IMR-90 (cell line): ENCODE measurements at regions not wholly inside any gene's neighbourhood (a gene's known extent, or its start where the extent isn't known, plus 50 kb on each side); places are given as distances from the start of the nearest gene placed in this dataset.

Source experiments
- ATAC-seq: fragments of 200-7000 bp; cut with Tn5 transposase; 2 replicates; pipeline ENCODE4 v1.9.1; 2020; ENCODE audit warnings: low read depth, mild to moderate bottlenecking, moderate library complexity
- BruUV-seq: library from RNA; stranded (reverse); fragments of 400-500 nt; replicated peaks from 2 replicates; lab custom pipeline; 2021; lab: Mats Ljungman, UMichigan
- CTCF ChIA-PET: fragments of 300-600 bp; formaldehyde crosslinking; extraction: SDS; loops from one replicate; lab custom pipeline; 2021; ENCODE audit warnings: antibody characterized with exemption; lab: Yijun Ruan, JAX
- POLR2A ChIA-PET: fragments of 300-600 bp; sonication (Branson Sonifier 250); formaldehyde crosslinking; loops from one replicate; lab custom pipeline; 2022; ENCODE audit warnings: antibody characterized with exemption; ENCODE audit not compliant: unreplicated experiment; lab: Charles Lee
- DNase-seq: peaks from one replicate; pipeline ENCODE4 v3.0.0; 2013
- H2AFZ ChIP-seq: replicated peaks from 2 replicates; pipeline ENCODE3; 2013; ENCODE audit warnings: low read length, mild to moderate bottlenecking; ENCODE audit not compliant: poor library complexity
- H2AK5ac ChIP-seq: 2 replicates; pipeline ENCODE4 v1.6.1; 2013; ENCODE audit warnings: low read depth, low read length, inconsistent platforms
- H2AK9ac ChIP-seq: replicated peaks from 2 replicates; pipeline ENCODE3; 2013; ENCODE audit warnings: mild to moderate bottlenecking, low read depth, low read length, moderate library complexity; ENCODE audit not compliant: poor library complexity
- H2BK120ac ChIP-seq: 2 replicates; pipeline ENCODE4 v1.6.1; 2013; ENCODE audit warnings: low read depth, low read length, inconsistent platforms
- H2BK15ac ChIP-seq: 3 replicates; pipeline ENCODE4 v1.6.1; 2013; ENCODE audit warnings: low read depth, low read length, inconsistent platforms
- H2BK20ac ChIP-seq: 2 replicates; pipeline ENCODE4 v1.6.1; 2013; ENCODE audit warnings: low read depth, mild to moderate bottlenecking, inconsistent platforms, low read length, moderate library complexity
- H2BK5ac ChIP-seq: 2 replicates; pipeline ENCODE4 v1.6.1; 2013; ENCODE audit warnings: mild to moderate bottlenecking, low read depth, low read length, inconsistent platforms; ENCODE audit not compliant: poor library complexity, severe bottlenecking
- H3K14ac ChIP-seq: replicated peaks from 2 replicates; pipeline ENCODE4 v1.6.1; 2013; ENCODE audit warnings: low read depth, low read length, inconsistent platforms
- H3K18ac ChIP-seq: 2 replicates; pipeline ENCODE4 v1.6.1; 2013; ENCODE audit warnings: low read depth, low read length, control low read depth
- H3K23ac ChIP-seq: 2 replicates; pipeline ENCODE4 v1.6.1; 2013; ENCODE audit warnings: low read depth, low read length, inconsistent platforms
- H3K27ac ChIP-seq: 2 replicates; pipeline ENCODE4 v1.5.1; 2013; ENCODE audit warnings: mild to moderate bottlenecking, control low read depth, low read length; ENCODE audit not compliant: insufficient read depth
- H3K27me3 ChIP-seq: 2 replicates; pipeline ENCODE4 v1.6.1; 2013; ENCODE audit warnings: low read length; ENCODE audit not compliant: control insufficient read depth, insufficient read depth
- H3K36me3 ChIP-seq: 2 replicates; pipeline ENCODE4 v1.6.1; 2013; ENCODE audit warnings: low read length, mixed read lengths; ENCODE audit not compliant: control insufficient read depth, insufficient read depth
- H3K4ac ChIP-seq: 2 replicates; pipeline ENCODE4 v1.6.1; 2013; ENCODE audit warnings: low read depth, low read length, inconsistent platforms
- H3K4me1 ChIP-seq: 2 replicates; pipeline ENCODE4 v1.6.1; 2013; ENCODE audit warnings: low read length, mixed read lengths; ENCODE audit not compliant: control insufficient read depth, insufficient read depth
- H3K4me2 ChIP-seq: 2 replicates; pipeline ENCODE4 v1.6.1; 2013; ENCODE audit warnings: low read depth, mild to moderate bottlenecking, control low read depth, low read length, moderate library complexity
- H3K4me3 ChIP-seq: 2 replicates; pipeline ENCODE4 v1.5.1; 2013; ENCODE audit warnings: low read depth, mild to moderate bottlenecking, control low read depth, low read length, moderate library complexity; ENCODE audit not compliant: insufficient read depth
- H3K56ac ChIP-seq: 2 replicates; pipeline ENCODE4 v1.6.1; 2013; ENCODE audit warnings: low read length, inconsistent platforms; ENCODE audit not compliant: insufficient read depth; ENCODE audit errors: extremely low read depth
- H3K79me1 ChIP-seq, 2 experiments: 2 replicates each; pipeline ENCODE4 v1.6.1; 2013; ENCODE audit warnings: low read length in 2 of 2, inconsistent platforms in 1 of 2, low read depth in 1 of 2
- H3K9ac ChIP-seq: 2 replicates; pipeline ENCODE4 v1.6.1; 2013; ENCODE audit warnings: low read depth, low read length, control low read depth
- H3K9me1 ChIP-seq: 2 replicates; pipeline ENCODE4 v1.6.1; 2013; ENCODE audit warnings: low read length, inconsistent platforms; ENCODE audit not compliant: insufficient read depth
- H3K9me3 ChIP-seq: 2 replicates; pipeline ENCODE4 v1.6.1; 2013; ENCODE audit warnings: low read length; ENCODE audit not compliant: control insufficient read depth, insufficient read depth
- H4K20me1 ChIP-seq: 2 replicates; pipeline ENCODE4 v1.6.1; 2013; ENCODE audit warnings: low read length, inconsistent platforms; ENCODE audit not compliant: insufficient read depth
- H4K5ac ChIP-seq: 2 replicates; pipeline ENCODE4 v1.6.1; 2013; ENCODE audit warnings: mild to moderate bottlenecking, low read depth, low read length, control low read depth
- H4K8ac ChIP-seq, 2 experiments: 2 replicates each; pipeline ENCODE4 v1.6.1; 2013; ENCODE audit warnings: low read depth in 2 of 2, low read length in 2 of 2, control low read depth in 1 of 2, inconsistent platforms in 1 of 2
- H4K91ac ChIP-seq: 2 replicates; pipeline ENCODE4 v1.6.1; 2013; ENCODE audit warnings: low read depth, low read length, inconsistent platforms; ENCODE audit not compliant: insufficient read depth
- BHLHE40 ChIP-seq: fragments of 150-350 bp; IDR thresholded peaks from 2 replicates; pipeline ENCODE4 v1.6.1; 2016; ENCODE audit warnings: mild to moderate bottlenecking, low read depth, low read length
- CEBPB ChIP-seq: IDR thresholded peaks from 2 replicates; pipeline ENCODE4 v1.6.1; 2012; ENCODE audit warnings: low read depth, low read length, improper control_type of control experiment
- CHD1 ChIP-seq: IDR thresholded peaks from 2 replicates; pipeline ENCODE4 v1.6.1; 2012; ENCODE audit warnings: low read depth, low read length, improper control_type of control experiment
- ELK1 ChIP-seq: fragments of 150-350 bp; IDR thresholded peaks from 2 replicates; pipeline ENCODE4 v1.6.1; 2016; ENCODE audit warnings: low read depth, mild to moderate bottlenecking, low read length, moderate library complexity, borderline replicate concordance
- FOS ChIP-seq: fragments of 150-350 bp; IDR thresholded peaks from 2 replicates; pipeline ENCODE4 v1.6.1; 2016; ENCODE audit warnings: low read depth, low read length
- MAZ ChIP-seq: IDR thresholded peaks from 2 replicates; pipeline ENCODE4 v1.6.1; 2012; ENCODE audit warnings: low read depth, mild to moderate bottlenecking, low read length, improper control_type of control experiment, moderate library complexity, borderline replicate concordance
- RAD21 ChIP-seq: IDR thresholded peaks from 2 replicates; pipeline ENCODE4 v1.6.1; 2012; ENCODE audit warnings: low read length, improper control_type of control experiment
- RCOR1 ChIP-seq: IDR thresholded peaks from 2 replicates; pipeline ENCODE4 v1.6.1; 2012; ENCODE audit warnings: mild to moderate bottlenecking, low read length, improper control_type of control experiment; ENCODE audit not compliant: insufficient replicate concordance
- USF2 ChIP-seq: fragments of 150-350 bp; IDR thresholded peaks from 2 replicates; pipeline ENCODE4 v1.6.1; 2017; ENCODE audit warnings: mild to moderate bottlenecking, antibody characterized with exemption, low read length, low read depth
- WGBS, 2 experiments: methylation state at CpG; one replicate each; pipeline versions ENCODE4 v1.1.5 to v1.1.7; 2013; ENCODE audit warnings: missing lambda C conversion rate in 2 of 2; ENCODE audit not compliant: insufficient read length in 1 of 2; ENCODE audit errors: extremely low coverage in 2 of 2; 5-methylcytosine and 5-hydroxymethylcytosine counted together
- dilution Hi-C: fragments of 300-500 bp; cut with HindIII; formaldehyde crosslinking; loops from one replicate; pipeline ENCODE4 v1.14.3; 2018; ENCODE audit warnings: low sequenced_read_pairs; ENCODE audit not compliant: unreplicated experiment
- in situ Hi-C: fragments of 300-500 bp; cut with MboI; formaldehyde crosslinking; loops from 3 replicates; pipeline ENCODE4 v1.14.3; 2019; ENCODE audit warnings: low sequenced_read_pairs, inconsistent platforms, mixed read lengths
- intact Hi-C: fragments of 100-400 bp; cut with micrococcal nuclease; formaldehyde crosslinking; loops from 2 replicates; pipeline ENCODE4 v1.10.0; 2022
- TF ChIP-seq, protein P1 (sequence below): conservative IDR thresholded peaks from 2 replicates; pipeline ENCODE4 v1.5.1; 2012; ENCODE audit warnings: mild to moderate bottlenecking, low read depth, low read length, improper control_type of control experiment

DNA sequence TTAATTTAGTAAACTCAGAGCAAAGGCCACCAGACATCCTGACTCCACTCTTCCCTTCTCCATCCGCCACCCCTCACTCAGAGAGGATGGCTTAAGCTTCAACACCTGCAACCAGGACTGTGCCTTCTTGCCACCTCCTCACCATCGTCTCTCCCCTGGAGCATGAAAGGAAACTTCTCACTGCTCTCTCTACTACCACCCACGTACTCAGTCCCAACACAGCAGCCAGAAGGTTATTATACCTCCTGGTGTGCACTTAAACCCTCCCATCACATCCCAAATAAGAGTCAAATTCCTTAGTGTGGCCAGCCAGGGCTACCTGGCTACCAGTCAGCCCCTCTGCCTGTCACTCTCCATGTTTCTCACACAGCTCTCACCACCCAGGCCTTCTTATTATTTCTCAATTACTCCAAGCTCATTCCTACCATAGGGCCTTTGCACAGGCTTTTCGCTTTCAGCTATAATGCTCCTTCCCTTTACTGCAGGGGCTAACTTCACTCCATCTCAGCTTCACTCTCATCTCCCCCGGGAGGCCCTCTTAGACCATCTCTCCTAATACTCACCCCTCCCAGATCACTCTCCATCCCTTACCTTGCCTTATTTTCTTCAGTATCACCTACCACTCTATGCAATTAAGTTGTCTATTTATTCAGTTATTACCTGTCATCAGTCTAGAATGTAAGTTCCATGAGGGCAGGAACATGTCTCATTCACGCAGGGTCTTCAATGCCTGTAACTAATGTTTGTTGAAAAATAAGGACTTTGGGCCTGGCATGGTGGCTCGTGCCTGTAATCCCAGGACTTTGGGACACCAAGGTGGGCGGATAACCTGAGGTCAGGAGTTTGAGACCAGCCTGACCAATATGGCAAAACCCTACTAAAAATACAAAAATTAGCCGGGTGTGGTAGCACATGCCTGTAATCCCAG is 137.5 kb downstream of the TOMM20 start:
- no peaks in the 10 kb centered on the region for H4K20me1 ChIP-seq
- H3K4me1 ChIP-seq = peaks cover 17% of the 10 kb centered on the region
- H4K8ac ChIP-seq = no peak overlapping the region
- peak overlapping the region; percentile 33 for H2AK9ac ChIP-seq
- H2BK5ac ChIP-seq = no peak overlapping the region
- H3K79me1 ChIP-seq = no peaks in the 10 kb centered on the region
- H3K4me2 ChIP-seq = no peak overlapping the region
- no peak overlapping the region for H3K27ac ChIP-seq
- no peak overlapping the region; the same call in 1 of the 2 replicates for H3K18ac ChIP-seq
- no peak overlapping the region for H3K56ac ChIP-seq
- no peak for ATAC-seq
- 93% methylated on average over 7 of the region's 9 CpGs; no CpG with 5 or more reads in 1 of the 2 experiments for WGBS, 2 experiments
- H4K5ac ChIP-seq = no peak overlapping the region
- H2BK15ac ChIP-seq = 0 out of 3 replicates have a peak overlapping the region, but pooled peaks have one; percentile 63
- 0 out of 2 replicates have a peak overlapping the region, but pooled peaks have one; percentile 52 for H4K91ac ChIP-seq
- peak overlapping the region; percentile 49 for H2BK120ac ChIP-seq
- TF ChIP-seq RCOR1 = no peak
- TF ChIP-seq CHD1 = no peak
- TF ChIP-seq, protein P1, sequence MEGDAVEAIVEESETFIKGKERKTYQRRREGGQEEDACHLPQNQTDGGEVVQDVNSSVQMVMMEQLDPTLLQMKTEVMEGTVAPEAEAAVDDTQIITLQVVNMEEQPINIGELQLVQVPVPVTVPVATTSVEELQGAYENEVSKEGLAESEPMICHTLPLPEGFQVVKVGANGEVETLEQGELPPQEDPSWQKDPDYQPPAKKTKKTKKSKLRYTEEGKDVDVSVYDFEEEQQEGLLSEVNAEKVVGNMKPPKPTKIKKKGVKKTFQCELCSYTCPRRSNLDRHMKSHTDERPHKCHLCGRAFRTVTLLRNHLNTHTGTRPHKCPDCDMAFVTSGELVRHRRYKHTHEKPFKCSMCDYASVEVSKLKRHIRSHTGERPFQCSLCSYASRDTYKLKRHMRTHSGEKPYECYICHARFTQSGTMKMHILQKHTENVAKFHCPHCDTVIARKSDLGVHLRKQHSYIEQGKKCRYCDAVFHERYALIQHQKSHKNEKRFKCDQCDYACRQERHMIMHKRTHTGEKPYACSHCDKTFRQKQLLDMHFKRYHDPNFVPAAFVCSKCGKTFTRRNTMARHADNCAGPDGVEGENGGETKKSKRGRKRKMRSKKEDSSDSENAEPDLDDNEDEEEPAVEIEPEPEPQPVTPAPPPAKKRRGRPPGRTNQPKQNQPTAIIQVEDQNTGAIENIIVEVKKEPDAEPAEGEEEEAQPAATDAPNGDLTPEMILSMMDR = no peak
- no peak for TF ChIP-seq BHLHE40
- no peak for TF ChIP-seq USF2
- no peak for TF ChIP-seq CEBPB
- no peak for TF ChIP-seq FOS
- TF ChIP-seq RAD21 = no peak
- no peak for TF ChIP-seq MAZ
- TF ChIP-seq ELK1 = no peak
- CTCF ChIA-PET = no interaction called here
- POLR2A ChIA-PET = no interaction called here
- H2AK5ac ChIP-seq = peak overlapping the region; percentile 72
- peak overlapping the region; percentile 67 for H3K4ac ChIP-seq
- no TSS peak for BruUV-seq
- no peaks in the 10 kb centered on the region for H3K36me3 ChIP-seq
- H3K9me3 ChIP-seq = no peaks in the 10 kb centered on the region
- H3K14ac ChIP-seq = peak overlapping the region; percentile 42; the same call in 1 of the 2 replicates
- H3K27me3 ChIP-seq = no peaks in the 10 kb centered on the region
- in situ Hi-C loops = no loop called here
- H3K23ac ChIP-seq = peak overlapping the region; percentile 49; the same call in 1 of the 2 replicates
- intact Hi-C loops = no loop called here
- H3K4me3 ChIP-seq = no peak overlapping the region
- no peak overlapping the region for H2AFZ ChIP-seq
- H3K9ac ChIP-seq = no peak overlapping the region
- peaks cover 5% of the 10 kb centered on the region for H3K9me1 ChIP-seq
- no peak for DNase-seq
- H2BK20ac ChIP-seq = peak overlapping the region; percentile 43
- dilution Hi-C loops = no loop called here
